Uterus (tissue), 3 donors: ENCODE measurements at regions not wholly inside any gene's neighbourhood (a gene's known extent, or its start where the extent isn't known, plus 50 kb on each side); places are given as distances from the start of the nearest gene placed in this dataset.

Source experiments
- DNase-seq, 2 donors: peaks; one replicate each; pipeline ENCODE4 v3.0.0-alpha.2; 2019 to 2020
- H3K27ac ChIP-seq, 2 donors: fragments of 200-600 bp; sonication (generic); 1 replicate in 1 of 2; 2 replicates in 1 of 2; pipeline ENCODE4 v1.5.1; 2016 to 2018
- H3K27me3 ChIP-seq, 2 donors: fragments of 200-600 bp; sonication (generic); one replicate each; pipeline ENCODE4 v1.5.1; 2018 to 2019; ENCODE audit warnings: control low read depth in 1 of 2
- H3K36me3 ChIP-seq, 2 donors: fragments of 200-600 bp; sonication (generic); one replicate each; pipeline ENCODE4 v1.5.1; 2019; ENCODE audit warnings: control low read depth in 1 of 2
- H3K4me1 ChIP-seq, 2 donors: fragments of 200-600 bp; sonication (generic); one replicate each; pipeline ENCODE4 v1.5.1; 2018 to 2019; ENCODE audit warnings: control low read depth in 1 of 2
- H3K4me3 ChIP-seq, 2 donors: fragments of 200-600 bp; sonication (generic); 1 replicate in 1 of 2; 2 replicates in 1 of 2; pipeline ENCODE4 v1.5.1; 2018 to 2019; ENCODE audit warnings: mild to moderate bottlenecking in 1 of 2
- H3K9me3 ChIP-seq, 2 donors: fragments of 200-600 bp; sonication (generic); one replicate each; pipeline ENCODE4 v1.5.1; 2019; ENCODE audit warnings: control low read depth in 1 of 2
- POLR2A ChIP-seq, 2 donors: fragments of 450-650 bp; IDR thresholded peaks; one replicate each; pipeline ENCODE4 v1.6.1; 2016; ENCODE audit warnings: antibody characterized with exemption in 2 of 2, mild to moderate bottlenecking in 1 of 2, moderate library complexity in 1 of 2
- intact Hi-C: fragments of 100-400 bp; cut with DNase I; formaldehyde crosslinking; loops from one replicate; pipeline ENCODE4 v1.15.1; 2023; ENCODE audit warnings: low total_unique reads
- TF ChIP-seq, protein P1 (sequence below), 4 experiments: fragments of 200-600 bp in 2 of 4; fragments of 450-650 bp in 2 of 4; sonication (generic) in 2 of 4; IDR thresholded peaks; one replicate each; pipeline ENCODE4 v1.5.1; 2016 to 2019; ENCODE audit warnings: antibody characterized with exemption in 4 of 4, mild to moderate bottlenecking in 2 of 4, moderate library complexity in 1 of 4
- donor health status: DM: yes; HTN: yes; CAD: no.

DNA sequence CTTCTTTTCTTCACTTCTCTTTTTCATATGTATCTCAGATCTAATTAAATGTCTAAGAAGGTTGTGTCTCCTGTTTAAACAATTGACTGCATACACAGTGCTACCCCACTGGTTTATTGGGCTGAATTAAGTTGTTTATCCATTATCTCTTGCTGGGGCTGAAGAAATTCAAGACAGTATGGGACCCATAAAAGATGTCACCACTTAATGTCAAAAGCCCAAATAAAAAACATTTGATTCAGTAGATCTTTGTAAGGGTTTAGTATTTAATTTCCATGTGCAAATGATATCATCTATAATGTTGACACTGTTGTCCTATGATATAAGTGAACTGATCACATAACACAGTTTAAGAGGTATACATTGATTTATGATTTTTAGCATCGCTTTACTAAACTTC, 1431.9 kb upstream of the PCDH20 start:
- no peak for TF ChIP-seq POLR2A (IDR thresholded peaks at IDR 0.05)
- TF ChIP-seq, protein P1, sequence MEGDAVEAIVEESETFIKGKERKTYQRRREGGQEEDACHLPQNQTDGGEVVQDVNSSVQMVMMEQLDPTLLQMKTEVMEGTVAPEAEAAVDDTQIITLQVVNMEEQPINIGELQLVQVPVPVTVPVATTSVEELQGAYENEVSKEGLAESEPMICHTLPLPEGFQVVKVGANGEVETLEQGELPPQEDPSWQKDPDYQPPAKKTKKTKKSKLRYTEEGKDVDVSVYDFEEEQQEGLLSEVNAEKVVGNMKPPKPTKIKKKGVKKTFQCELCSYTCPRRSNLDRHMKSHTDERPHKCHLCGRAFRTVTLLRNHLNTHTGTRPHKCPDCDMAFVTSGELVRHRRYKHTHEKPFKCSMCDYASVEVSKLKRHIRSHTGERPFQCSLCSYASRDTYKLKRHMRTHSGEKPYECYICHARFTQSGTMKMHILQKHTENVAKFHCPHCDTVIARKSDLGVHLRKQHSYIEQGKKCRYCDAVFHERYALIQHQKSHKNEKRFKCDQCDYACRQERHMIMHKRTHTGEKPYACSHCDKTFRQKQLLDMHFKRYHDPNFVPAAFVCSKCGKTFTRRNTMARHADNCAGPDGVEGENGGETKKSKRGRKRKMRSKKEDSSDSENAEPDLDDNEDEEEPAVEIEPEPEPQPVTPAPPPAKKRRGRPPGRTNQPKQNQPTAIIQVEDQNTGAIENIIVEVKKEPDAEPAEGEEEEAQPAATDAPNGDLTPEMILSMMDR (IDR thresholded peaks at IDR 0.05): no peak
- DNase-seq: no peak
- intact Hi-C loops: no loop called here
- Histone ChIP-seq H3K27ac (no peak overlapping the region), H3K4me1 (no peaks in the 10 kb centered on the region), H3K27me3 (no peaks in the 10 kb centered on the region), H3K4me3 (no peak overlapping the region), H3K36me3 (no peaks in the 10 kb centered on the region), H3K9me3 (no peaks in the 10 kb centered on the region)

DNA sequence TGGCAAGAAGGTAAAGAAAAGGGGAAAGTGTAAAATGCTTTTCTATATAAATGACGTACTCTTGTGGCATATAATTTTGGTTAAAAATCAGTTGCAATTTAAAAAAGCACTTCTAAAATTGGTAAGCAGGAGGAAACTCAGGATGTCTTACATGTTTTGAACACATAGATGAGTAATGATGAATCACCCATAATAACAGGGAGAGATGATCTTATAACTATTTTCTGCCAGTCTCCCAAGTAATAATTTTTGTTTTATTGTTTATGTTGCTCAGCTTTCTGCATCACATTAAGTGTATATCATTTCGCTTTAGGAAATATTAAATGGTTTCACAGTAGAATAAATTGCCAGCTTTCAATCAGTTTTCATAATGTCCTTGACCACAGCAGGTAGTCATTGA, 1430.7 kb upstream of the PCDH20 start:
- no peak for TF ChIP-seq POLR2A (IDR thresholded peaks at IDR 0.05)
- TF ChIP-seq, protein P1 (IDR thresholded peaks at IDR 0.05): no peak
- Histone ChIP-seq H3K27me3 (no peaks in the 10 kb centered on the region), H3K36me3 (no peaks in the 10 kb centered on the region), H3K4me1 (no peaks in the 10 kb centered on the region), H3K4me3 (no peak overlapping the region), H3K9me3 (no peaks in the 10 kb centered on the region), H3K27ac (no peak overlapping the region)
- intact Hi-C loops: no loop called here
- no peak for DNase-seq

DNA sequence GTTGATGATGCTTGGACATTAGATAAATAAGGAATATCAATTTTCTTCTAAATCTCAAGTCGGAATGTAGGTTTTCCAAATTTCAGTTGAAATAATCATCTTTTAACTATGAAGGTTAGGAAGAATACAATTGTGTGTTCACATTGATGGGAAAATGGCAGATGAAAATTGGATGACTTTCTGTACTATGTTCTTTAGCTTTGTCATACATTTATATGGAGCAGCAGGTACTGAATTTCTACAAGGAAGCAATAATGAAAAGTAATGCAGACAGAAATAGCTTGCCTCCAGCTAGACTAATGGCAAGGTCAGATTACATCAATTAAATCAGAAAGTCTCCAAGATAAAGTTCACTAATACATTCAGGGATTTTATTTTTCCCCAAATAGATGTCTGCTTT, 1423.7 kb upstream of the PCDH20 start:
- Histone ChIP-seq H3K27me3 (no peaks in the 10 kb centered on the region), H3K36me3 (no peaks in the 10 kb centered on the region), H3K9me3 (no peaks in the 10 kb centered on the region), H3K4me1 (no peaks in the 10 kb centered on the region), H3K4me3 (no peak overlapping the region), H3K27ac (no peak overlapping the region)
- intact Hi-C loops: no loop called here
- DNase-seq: no peak
- TF ChIP-seq, protein P1 (IDR thresholded peaks at IDR 0.05): no peak
- no peak for TF ChIP-seq POLR2A (IDR thresholded peaks at IDR 0.05)

DNA sequence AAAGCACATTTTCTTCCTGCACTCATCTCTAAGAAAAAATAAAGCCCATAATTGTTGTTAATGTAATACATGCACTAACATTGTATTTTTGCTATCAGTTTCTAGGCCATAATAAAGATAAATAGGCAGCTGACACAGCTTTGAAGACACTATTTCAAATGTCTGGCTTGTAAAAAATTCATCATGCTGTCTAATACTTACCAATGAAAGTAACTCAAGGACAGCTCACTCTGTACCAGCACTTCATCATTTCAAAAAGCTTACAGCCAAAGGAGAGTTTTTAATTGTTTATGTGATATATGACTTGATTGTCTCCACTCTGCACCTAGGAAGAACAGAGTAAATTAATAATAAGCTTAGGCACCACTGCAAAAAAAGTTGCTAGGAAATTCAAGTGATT, 1423.3 kb upstream of the PCDH20 start:
- no peaks in the 10 kb centered on the region for H3K36me3 ChIP-seq
- intact Hi-C loops: no loop called here
- TF ChIP-seq, protein P1 (IDR thresholded peaks at IDR 0.05): no peak
- TF ChIP-seq POLR2A (IDR thresholded peaks at IDR 0.05): no peak

DNA sequence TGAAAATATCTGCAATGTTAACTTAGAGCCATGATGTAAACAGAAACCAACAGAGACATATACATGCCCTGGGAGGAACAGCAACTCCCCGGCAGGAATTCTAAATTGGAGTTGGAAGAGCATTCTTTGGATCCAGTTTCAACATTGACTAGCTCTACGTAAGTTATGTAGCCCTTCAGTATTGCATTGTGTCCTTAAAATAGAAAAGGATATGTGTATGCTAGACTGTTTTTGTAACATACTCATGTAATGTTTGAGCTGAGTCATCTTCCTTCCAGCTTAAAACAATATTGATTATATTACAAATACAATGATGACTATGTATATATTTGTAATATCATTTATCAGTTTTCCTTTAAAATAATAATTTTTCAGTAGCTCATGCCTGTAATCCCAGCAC, 1422.2 kb upstream of the PCDH20 start:
- no peaks in the 10 kb centered on the region for H3K4me1 ChIP-seq
- H3K9me3 ChIP-seq: no peaks in the 10 kb centered on the region
- no peaks in the 10 kb centered on the region for H3K36me3 ChIP-seq
- DNase-seq: no peak
- no peak overlapping the region for H3K27ac ChIP-seq
- TF ChIP-seq POLR2A (IDR thresholded peaks at IDR 0.05): no peak
- TF ChIP-seq, protein P1 (IDR thresholded peaks at IDR 0.05): no peak
- H3K4me3 ChIP-seq: no peak overlapping the region
- H3K27me3 ChIP-seq: no peaks in the 10 kb centered on the region
- intact Hi-C loops: no loop called here

More for the DNA sequence above, 1423.3 kb upstream of the PCDH20 start:
- Histone ChIP-seq H3K9me3 (no peaks in the 10 kb centered on the region), H3K4me1 (no peaks in the 10 kb centered on the region), H3K27me3 (no peaks in the 10 kb centered on the region), H3K4me3 (no peak overlapping the region), H3K27ac (no peak overlapping the region)
- DNase-seq: no peak
